Calu3 (cell line): ENCODE measurements at regions not wholly inside any gene's neighbourhood (a gene's known extent, or its start where the extent isn't known, plus 50 kb on each side); places are given as distances from the start of the nearest gene placed in this dataset.

Experiments
- BruUV-seq: library from RNA; stranded (reverse); fragments of 400-500 nt; replicated peaks from 2 replicates; lab custom pipeline; 2021; lab: Mats Ljungman, UMichigan
- CTCF ChIA-PET: fragments of 300-600 bp; sonication (Branson Sonifier 250); formaldehyde crosslinking; loops from one replicate; lab custom pipeline; 2022; ENCODE audit warnings: antibody characterized with exemption; lab: Charles Lee
- DNase-seq: peaks from one replicate; pipeline ENCODE4 v3.0.0; 2022
- H3K27ac Mint-ChIP-seq: one replicate; pipeline ENCODE4 v1.8.0; 2022; ENCODE audit warnings: mixed read lengths; ENCODE audit not compliant: unreplicated experiment
- H3K27me3 Mint-ChIP-seq: one replicate; pipeline ENCODE4 v1.8.0; 2022; ENCODE audit warnings: mixed read lengths; ENCODE audit not compliant: unreplicated experiment
- H3K36me3 Mint-ChIP-seq: one replicate; pipeline ENCODE4 v1.8.0; 2022; ENCODE audit warnings: mild to moderate bottlenecking, moderate library complexity, mixed read lengths; ENCODE audit not compliant: insufficient read depth, unreplicated experiment
- H3K4me1 Mint-ChIP-seq: one replicate; pipeline ENCODE4 v1.8.0; 2022; ENCODE audit warnings: mild to moderate bottlenecking, low read depth, mixed read lengths; ENCODE audit not compliant: unreplicated experiment
- H3K4me3 Mint-ChIP-seq: one replicate; pipeline ENCODE4 v1.8.0; 2022; ENCODE audit warnings: mild to moderate bottlenecking, low read depth, moderate library complexity, mixed read lengths; ENCODE audit not compliant: unreplicated experiment
- H3K9me3 Mint-ChIP-seq: one replicate; pipeline ENCODE4 v1.8.0; 2022; ENCODE audit warnings: low read depth, mixed read lengths; ENCODE audit not compliant: unreplicated experiment
- CTCF ChIP-seq: fragments of 200-600 bp; IDR thresholded peaks from one replicate; pipeline ENCODE4 v1.8.0; 2022; ENCODE audit warnings: antibody characterized with exemption; ENCODE audit not compliant: unreplicated experiment
- intact Hi-C: fragments of 100-400 bp; cut with micrococcal nuclease; formaldehyde crosslinking; loops from one replicate; pipeline ENCODE4 v1.10.0; 2022; ENCODE audit not compliant: unreplicated experiment

GRCh38 chr1:199862047-199862446 is 165.5 kb upstream of the NR5A2 start:
- TF ChIP-seq CTCF = no peak
- Mint-ChIP-seq H3K27me3 (no peaks in the 10 kb centered on the region), H3K27ac (no peak overlapping the region), H3K4me3 (no peak overlapping the region), H3K4me1 (peaks cover 9% of the 10 kb centered on the region), H3K36me3 (no peaks in the 10 kb centered on the region), H3K9me3 (no peaks in the 10 kb centered on the region)
- intact Hi-C loops = no loop called here
- no TSS peak for BruUV-seq
- CTCF ChIA-PET = no interaction called here
- no peak for DNase-seq

GRCh38 chr1:199866210-199866617 is 161.3 kb upstream of the NR5A2 start:
- Mint-ChIP-seq H3K27ac (no peak overlapping the region), H3K36me3 (no peaks in the 10 kb centered on the region), H3K27me3 (no peaks in the 10 kb centered on the region), H3K4me3 (no peak overlapping the region), H3K9me3 (no peaks in the 10 kb centered on the region), H3K4me1 (no peaks in the 10 kb centered on the region)
- intact Hi-C loops = no loop called here
- TF ChIP-seq CTCF = no peak
- no peak for DNase-seq
- no TSS peak for BruUV-seq
- CTCF ChIA-PET = no interaction called here

GRCh38 chr1:199867601-199868000 is 159.9 kb upstream of the NR5A2 start:
- CTCF ChIA-PET = interaction anchor here (0.6 kb wide), 1 partner anchor 17 kb away, joined by 6 read pairs; no protein-coding TSS in a partner anchor
- no peak for TF ChIP-seq CTCF
- intact Hi-C loops = no loop called here
- no peak for DNase-seq
- no peaks in the 10 kb centered on the region for H3K27me3 Mint-ChIP-seq
- no peak overlapping the region for H3K4me3 Mint-ChIP-seq
- H3K36me3 Mint-ChIP-seq = no peaks in the 10 kb centered on the region
- no peaks in the 10 kb centered on the region for H3K9me3 Mint-ChIP-seq
- BruUV-seq = no TSS peak
- H3K27ac Mint-ChIP-seq = no peak overlapping the region
- H3K4me1 Mint-ChIP-seq = no peaks in the 10 kb centered on the region

- Mint-ChIP-seq H3K27ac (no peak overlapping the region), H3K36me3 (no peaks in the 10 kb centered on the region), H3K4me3 (no peak overlapping the region), H3K9me3 (no peaks in the 10 kb centered on the region), H3K27me3 (no peaks in the 10 kb centered on the region), H3K4me1 (no peaks in the 10 kb centered on the region)
- no peak for DNase-seq
- no TSS peak for BruUV-seq
- intact Hi-C loops = no loop called here
- CTCF ChIA-PET = interaction anchor here (0.7 kb wide), 1 partner anchor 55 kb away, joined by 6 read pairs; no protein-coding TSS in a partner anchor
- no peak for TF ChIP-seq CTCF
Observed at GRCh38 chr1:199868777-199869176, 158.7 kb upstream of the NR5A2 start.
